ENCODE measurements at regions not wholly inside any gene's neighbourhood (a gene's known extent, or its start where the extent isn't known, plus 50 kb on each side); places are given as distances from the start of the nearest gene placed in this dataset.

- Histone ChIP-seq H3K4me3 (ENCODE audit: low read length) (no peak overlapping the region), H3K36me3 (ENCODE audit: control insufficient read depth, low read length) (no peaks in the 10 kb centered on the region), H3K4me2 (ENCODE audit: low read length) (no peak overlapping the region), H3K79me2 (ENCODE audit: control insufficient read depth, low read length) (no peaks in the 10 kb centered on the region), H3K27ac (ENCODE audit: low read depth, low read length) (no peak overlapping the region), H3K4me1 (ENCODE audit: control insufficient read depth, low read length) (no peaks in the 10 kb centered on the region), H3K27me3 (ENCODE audit: control insufficient read depth, low read length) (no peaks in the 10 kb centered on the region; the same call in 1 of the 2 replicates), H3F3A (ENCODE audit: control insufficient read depth, insufficient read depth) (no peaks in the 10 kb centered on the region), H4K20me1 (ENCODE audit: control insufficient read depth, insufficient read depth, low read depth, low read length) (no peaks in the 10 kb centered on the region), H3K9me3 (ENCODE audit: control insufficient read depth, insufficient read depth, low read length) (peaks cover 4% of the 10 kb centered on the region; the same call in 1 of the 2 replicates), H3K9me2 (replicated peaks; ENCODE audit: control insufficient read depth, low read length) (no peaks in the 10 kb centered on the region)
- TF ChIP-seq EZH2phosphoT487 (IDR thresholded peaks at IDR 0.05; ENCODE audit: borderline replicate concordance, low read length) (no peak), CTCF (IDR thresholded peaks at IDR 0.05; ENCODE audit: low read depth, low read length, poor library complexity, severe bottlenecking) (no peak)
Measured at GRCh38 chr1:20426371-20426770, 59.6 kb downstream of the CAMK2N1 start.

DNA sequence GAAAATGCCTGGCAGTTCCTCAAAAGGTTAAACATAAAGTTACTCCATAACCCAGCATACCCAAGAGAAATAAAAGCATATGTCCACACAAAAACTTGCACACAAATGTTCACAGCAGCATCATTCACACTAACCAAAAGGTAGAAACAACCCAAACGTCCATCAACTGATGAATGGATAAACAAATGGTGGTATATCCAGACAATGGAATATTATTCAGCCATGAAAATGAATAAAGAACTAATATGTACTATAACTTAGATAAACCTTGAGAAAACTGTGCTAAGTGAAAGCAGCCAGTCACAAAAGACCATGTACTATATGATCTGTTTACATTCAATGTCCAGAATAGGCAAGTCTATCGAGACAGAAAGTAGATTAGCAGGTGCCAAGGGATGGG, 60.4 kb downstream of the CAMK2N1 start:
- Histone ChIP-seq H3K4me2 (ENCODE audit: low read length) (no peak overlapping the region), H3K9me3 (ENCODE audit: control insufficient read depth, insufficient read depth, low read length) (peaks cover 4% of the 10 kb centered on the region; the same call in 1 of the 2 replicates), H3F3A (ENCODE audit: control insufficient read depth, insufficient read depth) (no peaks in the 10 kb centered on the region), H3K36me3 (ENCODE audit: control insufficient read depth, low read length) (no peaks in the 10 kb centered on the region), H3K27ac (ENCODE audit: low read depth, low read length) (no peak overlapping the region), H3K79me2 (ENCODE audit: control insufficient read depth, low read length) (no peaks in the 10 kb centered on the region), H3K4me1 (ENCODE audit: control insufficient read depth, low read length) (no peaks in the 10 kb centered on the region), H4K20me1 (ENCODE audit: control insufficient read depth, insufficient read depth, low read depth, low read length) (no peaks in the 10 kb centered on the region), H3K9me2 (replicated peaks; ENCODE audit: control insufficient read depth, low read length) (no peaks in the 10 kb centered on the region), H3K27me3 (ENCODE audit: control insufficient read depth, low read length) (no peaks in the 10 kb centered on the region; the same call in 1 of the 2 replicates), H3K4me3 (ENCODE audit: low read length) (no peak overlapping the region)
- no peak for TF ChIP-seq EZH2phosphoT487 (IDR thresholded peaks at IDR 0.05; ENCODE audit: borderline replicate concordance, low read length)
- TF ChIP-seq CTCF (IDR thresholded peaks at IDR 0.05; ENCODE audit: low read depth, low read length, poor library complexity, severe bottlenecking): no peak

DNA sequence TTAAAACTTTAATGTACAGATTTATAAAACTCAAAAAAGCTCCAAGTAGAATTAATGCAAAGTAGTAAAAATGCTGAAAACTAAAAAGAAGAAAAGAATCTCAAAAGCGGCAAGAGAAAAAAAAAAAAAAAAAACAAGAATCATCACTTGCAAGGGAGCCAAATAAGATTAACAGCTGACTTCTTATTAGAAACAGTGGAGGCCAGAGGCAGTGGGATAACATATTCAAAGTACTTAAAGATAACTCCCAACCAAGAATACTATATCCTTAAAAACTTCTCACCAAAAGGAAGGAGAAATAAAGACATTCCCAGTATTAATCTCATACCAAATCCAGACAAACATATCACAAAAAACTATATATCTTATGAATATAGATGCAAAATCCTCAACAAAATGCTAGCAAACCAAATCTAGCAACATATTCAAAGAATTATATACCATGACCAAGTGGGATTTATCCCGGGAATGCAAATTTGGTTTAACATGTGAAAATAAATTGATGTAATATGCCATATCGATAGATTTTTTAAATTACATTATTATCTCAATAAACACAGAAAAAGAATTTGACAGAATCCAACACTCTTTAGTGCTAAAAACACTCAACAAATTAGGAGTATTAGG, 62.7 kb downstream of the CAMK2N1 start:
- Histone ChIP-seq H3K4me3 (ENCODE audit: low read length) (no peak overlapping the region), H3K9me2 (replicated peaks; ENCODE audit: control insufficient read depth, low read length) (no peaks in the 10 kb centered on the region), H3K79me2 (ENCODE audit: control insufficient read depth, low read length) (no peaks in the 10 kb centered on the region), H3K4me2 (ENCODE audit: low read length) (no peak overlapping the region), H4K20me1 (ENCODE audit: control insufficient read depth, insufficient read depth, low read depth, low read length) (no peaks in the 10 kb centered on the region), H3K9me3 (ENCODE audit: control insufficient read depth, insufficient read depth, low read length) (peaks cover 4% of the 10 kb centered on the region; the same call in 1 of the 2 replicates), H3K4me1 (ENCODE audit: control insufficient read depth, low read length) (no peaks in the 10 kb centered on the region), H3K36me3 (ENCODE audit: control insufficient read depth, low read length) (no peaks in the 10 kb centered on the region), H3F3A (ENCODE audit: control insufficient read depth, insufficient read depth) (no peaks in the 10 kb centered on the region), H3K27ac (ENCODE audit: low read depth, low read length) (no peak overlapping the region), H3K27me3 (ENCODE audit: control insufficient read depth, low read length) (no peaks in the 10 kb centered on the region)
- no peak for TF ChIP-seq EZH2phosphoT487 (IDR thresholded peaks at IDR 0.05; ENCODE audit: borderline replicate concordance, low read length)
- no peak for TF ChIP-seq CTCF (IDR thresholded peaks at IDR 0.05; ENCODE audit: low read depth, low read length, poor library complexity, severe bottlenecking)

Measured in DOHH2 (cell line).